SK-N-SH (cell line): ENCODE measurements at regions not wholly inside any gene's neighbourhood (a gene's known extent, or its start where the extent isn't known, plus 50 kb on each side); places are given as distances from the start of the nearest gene placed in this dataset.
A peak's percentile ranks its signal among the peaks of the same experiment; 100 is the strongest.

ENCODE experiments used
- CTCF ChIA-PET: fragments of 300-600, 350-600 bp; formaldehyde crosslinking; extraction: SDS; loops from one replicate; lab custom pipeline; 2021; lab: Yijun Ruan, JAX
- POLR2A ChIA-PET: fragments of 350-600 bp; sonication (Branson Sonifier 250); formaldehyde crosslinking; extraction: SDS; loops from one replicate; lab custom pipeline; 2020; ENCODE audit warnings: antibody characterized with exemption, inconsistent platforms; lab: Yijun Ruan, JAX
- DNase-seq: peaks from one replicate; pipeline ENCODE4 v3.0.0; 2012
- H2AFZ ChIP-seq: fragments of 200-600 bp; sonication (generic); 2 replicates; pipeline ENCODE4 v1.8.1; 2016; ENCODE audit warnings: antibody characterized with exemption, mild to moderate bottlenecking, low read depth
- H3F3A ChIP-seq: fragments of 200-600 bp; sonication (generic); replicated peaks from 2 replicates; pipeline ENCODE3; 2016; ENCODE audit warnings: antibody characterized with exemption, mild to moderate bottlenecking; ENCODE audit not compliant: insufficient read depth
- H3K27ac ChIP-seq, 2 experiments: fragments of 200-500 bp in 1 of 2; fragments of 200-600 bp in 1 of 2; sonication (Bioruptor generic) in 1 of 2; sonication (generic), shearing (Covaris generic) in 1 of 2; 2 replicates each; pipeline versions ENCODE4 v1.5.1 to v1.6.1; 2014 to 2016; ENCODE audit warnings: low read depth in 2 of 2, inconsistent platforms in 1 of 2, low read length in 1 of 2, mild to moderate bottlenecking in 1 of 2, mixed read lengths in 1 of 2
- H3K27me3 ChIP-seq: fragments of 200-600 bp; sonication (generic), shearing (Covaris generic); 2 replicates; pipeline ENCODE4 v1.6.1; 2016; ENCODE audit warnings: mixed run types; ENCODE audit not compliant: insufficient read depth
- H3K36me3 ChIP-seq, 2 experiments: fragments of 200-500 bp in 1 of 2; fragments of 200-600 bp in 1 of 2; sonication (Bioruptor generic) in 1 of 2; sonication (generic) in 1 of 2; replicated peaks in 1 of 2; 2 replicates each; pipeline versions ENCODE3 to v1.5.1; 2014 to 2016; ENCODE audit warnings: low read length in 1 of 2, mild to moderate bottlenecking in 1 of 2; ENCODE audit not compliant: insufficient read depth in 2 of 2, control insufficient read depth in 1 of 2
- H3K4me1 ChIP-seq, 2 experiments: fragments of 200-500 bp in 1 of 2; fragments of 200-600 bp in 1 of 2; sonication (Bioruptor generic) in 1 of 2; sonication (generic), shearing (Covaris generic) in 1 of 2; 2 replicates each; pipeline versions ENCODE4 v1.5.1 to v1.6.1; 2014 to 2016; ENCODE audit warnings: low read depth in 1 of 2, low read length in 1 of 2, mixed run types in 1 of 2; ENCODE audit not compliant: insufficient read depth in 2 of 2, control insufficient read depth in 1 of 2
- H3K4me2 ChIP-seq: fragments of 200-600 bp; sonication (generic), shearing (Covaris generic); 2 replicates; pipeline ENCODE4 v1.6.1; 2017; ENCODE audit warnings: mixed run types
- H3K4me3 ChIP-seq, 2 experiments: fragments of 200-500 bp in 1 of 2; fragments of 200-600 bp in 1 of 2; sonication (Bioruptor generic) in 1 of 2; sonication (generic), shearing (Covaris generic) in 1 of 2; 2 replicates each; pipeline versions ENCODE4 v1.5.1 to v1.8.1; 2014 to 2016; ENCODE audit warnings: low read depth in 2 of 2, inconsistent platforms in 1 of 2, low read length in 1 of 2, mild to moderate bottlenecking in 1 of 2, mixed read lengths in 1 of 2, moderate library complexity in 1 of 2
- H3K79me2 ChIP-seq: fragments of 200-600 bp; sonication (generic); 2 replicates; pipeline ENCODE4 v1.8.1; 2017; ENCODE audit warnings: mild to moderate bottlenecking; ENCODE audit not compliant: insufficient read depth
- H3K9ac ChIP-seq: fragments of 200-600 bp; sonication (generic); 2 replicates; pipeline ENCODE4 v1.6.1; 2017; ENCODE audit warnings: mixed run types
- H3K9me2 ChIP-seq: fragments of 200-600 bp; sonication (generic); 2 replicates; pipeline ENCODE4 v1.6.1; 2017; ENCODE audit warnings: mixed run types
- H3K9me3 ChIP-seq: fragments of 200-600 bp; sonication (generic); 2 replicates; pipeline ENCODE4 v1.6.1; 2017; ENCODE audit warnings: mixed run types, mild to moderate bottlenecking, moderate library complexity
- H4K20me1 ChIP-seq: fragments of 200-600 bp; sonication (generic); 2 replicates; pipeline ENCODE4 v1.6.1; 2017; ENCODE audit warnings: mild to moderate bottlenecking, mixed run types; ENCODE audit not compliant: insufficient read depth
- ELF1 ChIP-seq: IDR thresholded peaks from 2 replicates; pipeline ENCODE4 v1.4.0; 2012
- EZH2phosphoT487 ChIP-seq: fragments of 200-600 bp; sonication (generic); IDR thresholded peaks from 2 replicates; pipeline ENCODE4 v1.6.1; 2017; ENCODE audit warnings: low read depth, mixed run types, mild to moderate bottlenecking, antibody characterized with exemption, moderate library complexity, borderline replicate concordance
- FOSL2 ChIP-seq: IDR thresholded peaks from 2 replicates; pipeline ENCODE4 v1.4.0; 2012; ENCODE audit warnings: low read depth, mild to moderate bottlenecking, moderate library complexity, borderline replicate concordance
- FOXJ3 ChIP-seq: sonication (generic); formaldehyde crosslinking; IDR thresholded peaks from 2 replicates; pipeline ENCODE4 v1.5.1; 2020; ENCODE audit warnings: mild to moderate bottlenecking, missing genetic modification reagents
- JUND ChIP-seq: IDR thresholded peaks from 2 replicates; pipeline ENCODE4 v1.4.0; 2012
- RCOR1 ChIP-seq: fragments of 150-350 bp; IDR thresholded peaks from 2 replicates; pipeline ENCODE4 v1.6.1; 2017; ENCODE audit warnings: antibody characterized with exemption, low read length
- REST ChIP-seq: IDR thresholded peaks from 2 replicates; pipeline ENCODE4 v1.6.1; 2012; ENCODE audit warnings: mild to moderate bottlenecking, low read depth, low read length, moderate library complexity
- RXRA ChIP-seq: IDR thresholded peaks from 2 replicates; pipeline ENCODE4 v1.4.0; 2012; ENCODE audit warnings: low read depth, mild to moderate bottlenecking, borderline replicate concordance
- WGBS: methylation state at CpG from one replicate; pipeline ENCODE4 v1.1.6; 2017; ENCODE audit warnings: low lambda C conversion rate; 5-methylcytosine and 5-hydroxymethylcytosine counted together
- TF ChIP-seq, protein P1 (sequence below): fragments of 200-600 bp; sonication (generic); IDR thresholded peaks from 2 replicates; pipeline ENCODE4 v1.6.1; 2017; ENCODE audit warnings: antibody characterized with exemption, mild to moderate bottlenecking, moderate library complexity
- TF ChIP-seq, protein P2 (sequence below): fragments of 150-350 bp; IDR thresholded peaks from 2 replicates; pipeline ENCODE4 v1.6.1; 2017; ENCODE audit warnings: antibody characterized with exemption, low read length, low read depth, borderline replicate concordance

GRCh38 chr13:47845981-47846380, 155.1 kb downstream of the SUCLA2 start:
- no peaks in the 10 kb centered on the region for H3K9me3 ChIP-seq
- ChIA-PET CTCF (no interaction called here), POLR2A (no interaction called here)
- no peaks in the 10 kb centered on the region for H3K27me3 ChIP-seq
- peak overlapping the region; percentile 29; the same call in 1 of the 2 replicates for H3K4me2 ChIP-seq
- H3K27ac ChIP-seq, result no peak overlapping the region
- H3F3A ChIP-seq, result peaks cover 3% of the 10 kb centered on the region
- H3K9me2 ChIP-seq, result no peaks in the 10 kb centered on the region
- DNase-seq, result no peak
- no peaks in the 10 kb centered on the region for H3K4me1 ChIP-seq
- WGBS, result 80% methylated on average over 1 of the region's 1 CpG
- no peaks in the 10 kb centered on the region for H3K36me3 ChIP-seq
- TF ChIP-seq ELF1, result no peak
- H3K4me3 ChIP-seq, result no peak overlapping the region
- no peak overlapping the region for H3K9ac ChIP-seq
- H2AFZ ChIP-seq, result no peak overlapping the region
- H3K79me2 ChIP-seq, result no peaks in the 10 kb centered on the region
- H4K20me1 ChIP-seq, result no peaks in the 10 kb centered on the region

DNA sequence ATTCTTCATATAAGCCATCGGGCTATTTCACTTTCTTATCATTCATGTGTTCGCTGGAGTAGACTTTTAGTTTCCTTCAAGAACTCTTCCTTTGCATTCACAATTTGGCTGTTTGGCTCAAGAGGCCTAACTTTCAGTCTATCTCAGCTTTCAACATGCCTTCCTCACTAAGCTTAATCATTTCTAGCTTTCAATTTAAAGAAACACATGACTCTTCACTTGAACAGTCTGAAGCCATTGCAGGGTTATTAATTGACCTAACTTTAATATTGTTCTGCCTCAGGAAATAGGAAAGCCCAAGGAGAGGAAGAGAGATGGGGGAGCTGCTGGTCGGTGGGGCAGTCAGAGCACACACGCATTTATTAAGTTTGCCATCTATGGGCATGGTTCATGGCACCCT, 158.1 kb downstream of the SUCLA2 start:
- no peaks in the 10 kb centered on the region for H3K27me3 ChIP-seq
- H3K9me2 ChIP-seq, result no peaks in the 10 kb centered on the region
- peaks cover 0 to 8% of the 10 kb centered on the region in 2 experiments; a peak in 1 of 4 replicates for H3K4me1 ChIP-seq
- H2AFZ ChIP-seq, result no peak overlapping the region
- CTCF ChIA-PET, result no interaction called here
- POLR2A ChIA-PET, result no interaction called here
- WGBS, result 53% methylated on average over 4 of the region's 4 CpGs
- no peak for TF ChIP-seq FOSL2
- TF ChIP-seq RXRA, result no peak
- TF ChIP-seq RCOR1, result no peak
- TF ChIP-seq, protein P1, sequence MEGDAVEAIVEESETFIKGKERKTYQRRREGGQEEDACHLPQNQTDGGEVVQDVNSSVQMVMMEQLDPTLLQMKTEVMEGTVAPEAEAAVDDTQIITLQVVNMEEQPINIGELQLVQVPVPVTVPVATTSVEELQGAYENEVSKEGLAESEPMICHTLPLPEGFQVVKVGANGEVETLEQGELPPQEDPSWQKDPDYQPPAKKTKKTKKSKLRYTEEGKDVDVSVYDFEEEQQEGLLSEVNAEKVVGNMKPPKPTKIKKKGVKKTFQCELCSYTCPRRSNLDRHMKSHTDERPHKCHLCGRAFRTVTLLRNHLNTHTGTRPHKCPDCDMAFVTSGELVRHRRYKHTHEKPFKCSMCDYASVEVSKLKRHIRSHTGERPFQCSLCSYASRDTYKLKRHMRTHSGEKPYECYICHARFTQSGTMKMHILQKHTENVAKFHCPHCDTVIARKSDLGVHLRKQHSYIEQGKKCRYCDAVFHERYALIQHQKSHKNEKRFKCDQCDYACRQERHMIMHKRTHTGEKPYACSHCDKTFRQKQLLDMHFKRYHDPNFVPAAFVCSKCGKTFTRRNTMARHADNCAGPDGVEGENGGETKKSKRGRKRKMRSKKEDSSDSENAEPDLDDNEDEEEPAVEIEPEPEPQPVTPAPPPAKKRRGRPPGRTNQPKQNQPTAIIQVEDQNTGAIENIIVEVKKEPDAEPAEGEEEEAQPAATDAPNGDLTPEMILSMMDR, result no peak
- no peak for TF ChIP-seq REST
- no peak for TF ChIP-seq EZH2phosphoT487
- no peak for TF ChIP-seq FOXJ3 (CRISPR knock-in tag)
- TF ChIP-seq JUND, result no peak
- TF ChIP-seq, protein P2, sequence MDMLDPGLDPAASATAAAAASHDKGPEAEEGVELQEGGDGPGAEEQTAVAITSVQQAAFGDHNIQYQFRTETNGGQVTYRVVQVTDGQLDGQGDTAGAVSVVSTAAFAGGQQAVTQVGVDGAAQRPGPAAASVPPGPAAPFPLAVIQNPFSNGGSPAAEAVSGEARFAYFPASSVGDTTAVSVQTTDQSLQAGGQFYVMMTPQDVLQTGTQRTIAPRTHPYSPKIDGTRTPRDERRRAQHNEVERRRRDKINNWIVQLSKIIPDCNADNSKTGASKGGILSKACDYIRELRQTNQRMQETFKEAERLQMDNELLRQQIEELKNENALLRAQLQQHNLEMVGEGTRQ, result no peak
- no peaks in the 10 kb centered on the region for H3K36me3 ChIP-seq
- no peak overlapping the region for H3K4me2 ChIP-seq
- DNase-seq, result no peak
- peaks cover 8% of the 10 kb centered on the region for H3F3A ChIP-seq
- no peak overlapping the region for H3K9ac ChIP-seq
- no peaks in the 10 kb centered on the region for H3K9me3 ChIP-seq
- no peaks in the 10 kb centered on the region for H4K20me1 ChIP-seq
- H3K27ac ChIP-seq, result no peak overlapping the region
- H3K79me2 ChIP-seq, result no peaks in the 10 kb centered on the region
- H3K4me3 ChIP-seq, result no peak overlapping the region
